Stimulated activated CD4-positive, alpha-beta T cell treated with anti-CD3 and anti-CD28 coated beads, Interleukin-1b, Interleukin-23, amount 100 ng/mL, for 48 hours (primary cell): ENCODE measurements at regions not wholly inside any gene's neighbourhood (a gene's known extent, or its start where the extent isn't known, plus 50 kb on each side); places are given as distances from the start of the nearest gene placed in this dataset.
"Not testable (repeated sequence)": the region's sequence is repeated elsewhere in the genome, so short reads cannot be mapped to it uniquely, and the experiment has no call there.

Source experiments
- DNase-seq: peaks from one replicate; pipeline ENCODE4 v3.0.0-alpha.2; 2020

DNA sequence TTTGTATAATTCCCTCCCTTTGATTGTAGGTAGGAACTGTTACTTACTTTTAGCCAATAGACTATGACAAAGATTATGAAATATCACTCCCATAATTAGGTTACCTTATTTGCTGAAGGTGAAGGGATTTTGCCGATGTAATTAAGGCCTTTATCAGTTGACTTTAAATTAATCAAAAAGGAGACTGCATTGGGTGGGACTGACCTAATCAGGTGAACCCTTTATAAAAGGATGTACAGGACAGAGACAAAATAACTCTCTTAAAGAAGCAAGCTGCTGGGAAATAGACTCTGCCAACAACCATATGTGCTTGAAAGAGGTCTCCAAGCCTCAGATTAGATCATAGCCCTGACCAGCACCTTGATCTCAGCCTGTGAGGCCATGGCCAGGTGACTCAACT, 167.6 kb downstream of the SOX3 start:
- no peak for DNase-seq

DNA sequence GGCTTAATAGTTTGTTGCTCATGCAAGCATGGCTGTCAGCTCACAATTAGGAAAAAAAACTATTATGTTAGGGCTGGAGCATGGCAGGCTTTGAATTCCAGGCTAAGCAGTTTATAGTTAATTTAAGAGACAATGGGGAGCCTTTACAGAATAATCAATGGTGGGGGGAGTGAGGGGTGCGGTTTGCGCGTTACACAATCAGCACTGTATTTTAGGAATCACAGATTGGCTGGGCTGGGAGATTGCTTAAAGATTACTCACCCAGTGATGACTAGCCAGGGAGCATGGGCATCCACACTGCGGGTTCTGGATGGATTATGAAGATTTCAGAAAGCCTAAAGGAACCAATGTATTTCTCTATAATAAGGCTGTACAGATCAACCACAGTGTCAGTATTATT, 186.6 kb downstream of the SOX3 start:
- DNase-seq: no peak

DNA sequence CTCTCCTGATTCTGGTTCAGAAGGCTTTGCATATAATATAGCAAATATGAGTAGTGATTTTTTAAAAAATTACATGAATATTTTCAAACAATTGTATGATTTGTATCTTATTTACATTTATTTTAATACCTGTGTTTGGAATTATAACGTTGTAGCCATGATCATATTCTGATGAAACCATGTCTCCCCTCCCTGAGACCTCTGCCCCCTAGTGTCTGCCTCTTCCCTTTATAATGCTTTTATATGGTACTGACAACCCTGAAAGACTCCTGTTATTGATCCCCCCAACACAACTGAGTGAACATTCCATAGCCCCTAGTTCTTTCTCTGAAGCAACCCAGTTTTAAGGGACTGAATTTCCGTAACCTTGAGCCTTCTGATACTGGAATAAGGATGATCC, 187.4 kb downstream of the SOX3 start:
- no peak for DNase-seq

DNA sequence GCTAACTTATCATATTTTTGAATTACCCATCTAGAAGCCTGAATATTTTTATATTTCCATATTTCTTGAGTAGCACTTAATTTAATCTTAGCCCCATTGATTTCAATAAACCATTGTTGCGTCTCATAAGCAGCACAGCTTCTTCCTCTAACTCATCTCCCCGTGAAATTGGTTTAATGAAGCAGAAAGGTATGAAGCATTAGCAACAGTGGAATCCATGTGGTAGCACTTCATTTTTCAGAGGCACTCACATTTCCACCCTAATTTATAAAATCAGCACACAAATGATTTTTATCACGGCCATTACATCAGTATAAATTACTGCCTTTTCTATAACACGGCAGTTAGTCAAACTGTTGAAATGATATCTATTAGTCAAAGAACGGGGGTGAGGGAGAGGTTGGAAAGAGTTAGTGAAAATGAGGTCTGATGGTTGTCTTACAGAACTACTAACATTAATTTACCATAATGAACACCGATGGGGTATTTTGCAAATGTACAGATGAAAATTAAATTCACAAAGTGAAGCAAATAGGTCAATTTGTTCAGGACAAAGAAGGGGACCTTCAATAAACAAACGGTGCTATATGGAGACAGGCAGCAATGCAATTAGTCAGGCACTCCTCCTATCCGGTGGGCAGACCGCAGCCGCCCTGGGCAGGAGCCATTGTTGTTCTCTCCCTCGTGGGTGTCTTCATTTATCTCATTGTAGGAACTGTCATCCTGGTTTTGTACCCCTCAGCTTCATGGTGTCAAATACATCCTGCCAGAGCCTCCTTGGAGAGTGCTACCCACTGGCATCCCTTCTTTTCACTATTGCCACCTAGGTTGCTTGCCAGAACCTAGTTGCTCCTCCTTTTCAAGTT, 205.7 kb downstream of the SOX3 start:
- no peak for DNase-seq

DNA sequence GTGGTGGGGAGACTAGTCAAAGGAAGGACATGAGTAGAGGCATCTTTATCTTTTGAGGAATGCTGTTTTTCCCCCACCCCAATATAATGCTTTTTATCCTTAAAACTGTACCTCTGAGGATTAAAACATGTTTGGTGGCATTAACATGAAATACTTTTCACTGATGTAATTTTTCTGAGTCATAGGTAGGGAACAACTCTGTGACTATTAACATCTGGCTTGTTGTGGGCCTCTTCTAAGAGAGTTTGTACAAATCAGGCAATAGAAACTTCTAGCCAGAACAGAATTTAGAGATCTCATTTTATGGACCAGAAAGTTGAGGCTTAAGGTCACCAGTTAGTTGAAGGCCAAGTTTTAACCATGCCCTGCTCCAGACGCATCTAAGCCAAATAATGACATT, 207.6 kb downstream of the SOX3 start:
- no peak for DNase-seq

DNA sequence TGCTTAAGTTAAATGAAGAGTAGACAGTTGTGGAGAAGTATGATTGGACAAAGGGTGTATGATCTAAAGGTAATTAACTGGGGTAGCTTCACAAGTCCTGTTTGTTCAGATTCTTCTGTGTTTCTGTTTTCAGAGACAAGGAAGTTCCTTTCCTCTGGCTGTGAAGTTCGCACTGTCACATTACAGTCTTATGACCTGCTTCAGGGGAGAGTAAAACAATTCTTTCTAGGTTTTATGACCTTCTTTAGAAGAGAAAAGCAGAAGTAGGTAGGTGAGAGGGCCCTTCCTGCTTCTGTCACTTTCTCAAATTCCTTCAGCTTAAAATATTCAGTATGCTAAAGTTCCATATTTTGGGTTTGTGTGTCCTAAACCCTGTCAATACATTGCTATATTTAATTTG, 211.9 kb downstream of the SOX3 start:
- no peak for DNase-seq

DNA sequence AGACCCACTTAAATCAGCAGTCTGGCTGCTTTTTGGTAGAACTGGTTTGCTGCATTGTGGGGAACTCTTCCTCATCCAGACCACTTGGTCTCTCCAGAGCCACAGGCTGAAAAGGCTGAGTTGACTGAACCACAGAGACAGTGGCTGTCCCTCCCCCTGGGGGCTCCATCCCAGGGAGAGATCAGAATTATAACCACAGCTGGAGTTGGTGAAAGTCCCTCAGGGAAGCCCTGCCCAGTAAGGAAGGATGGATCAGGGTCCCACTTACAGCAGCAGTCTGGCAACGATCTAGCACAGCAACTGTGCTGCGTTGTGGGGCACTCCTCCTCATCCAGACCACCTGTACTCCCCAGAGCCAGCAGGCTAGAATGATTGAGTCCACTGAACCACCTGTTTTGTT, 212.7 kb downstream of the SOX3 start:
- DNase-seq: no peak

DNA sequence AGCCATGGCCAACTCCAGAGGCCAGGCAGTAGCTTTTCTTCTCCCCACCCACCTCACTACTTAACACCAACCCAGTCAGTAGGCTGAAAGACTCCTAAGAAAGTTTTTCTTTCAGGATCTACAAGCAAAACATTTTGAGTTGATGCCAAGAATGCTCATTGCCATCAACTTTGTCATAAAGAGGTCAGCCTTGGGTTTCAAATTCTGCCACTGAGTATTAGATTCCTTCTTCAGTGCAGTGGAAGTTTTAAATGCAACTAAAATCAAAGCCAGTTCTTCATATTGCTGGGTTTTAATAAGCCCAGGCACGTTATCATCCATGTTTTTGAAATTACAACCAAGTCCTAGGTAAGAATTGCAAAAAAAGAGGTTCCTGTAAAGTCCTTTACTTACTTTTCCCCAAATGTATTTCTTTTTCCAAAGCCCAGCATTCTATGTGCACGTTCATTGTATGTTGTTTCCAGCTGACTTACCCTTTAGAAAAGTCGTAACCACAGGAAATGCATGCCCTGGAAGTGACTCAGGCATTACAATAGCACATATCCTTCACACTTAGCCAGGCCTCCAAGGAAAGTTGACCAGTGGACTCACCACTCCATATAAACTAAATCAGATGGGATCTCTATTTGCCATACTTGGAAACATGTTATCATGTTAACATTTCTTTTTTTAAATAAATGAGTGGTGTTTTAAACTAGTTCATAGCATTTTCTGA, 229.9 kb downstream of the SOX3 start:
- no peak for DNase-seq

DNA sequence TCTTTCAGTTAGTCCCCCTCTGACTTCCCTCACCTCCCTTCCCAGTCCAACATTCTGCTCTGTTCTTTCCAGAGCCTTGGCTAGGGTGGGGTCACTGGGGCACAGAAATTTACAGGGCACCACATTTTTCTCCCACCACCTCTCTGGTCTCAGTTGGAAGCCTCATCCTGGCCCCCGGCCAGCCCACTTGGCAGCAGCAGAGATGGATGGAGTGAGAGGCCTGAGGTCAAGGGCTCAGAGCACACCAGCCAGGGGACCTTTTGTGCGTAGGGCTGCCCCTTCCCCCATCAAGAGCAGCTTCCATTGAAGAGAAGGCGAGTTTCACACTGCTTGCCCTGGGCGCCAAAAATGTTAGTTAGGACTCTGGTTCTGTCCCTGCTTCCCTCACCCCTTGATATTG, 230.9 kb downstream of the SOX3 start:
- DNase-seq: no peak

DNA sequence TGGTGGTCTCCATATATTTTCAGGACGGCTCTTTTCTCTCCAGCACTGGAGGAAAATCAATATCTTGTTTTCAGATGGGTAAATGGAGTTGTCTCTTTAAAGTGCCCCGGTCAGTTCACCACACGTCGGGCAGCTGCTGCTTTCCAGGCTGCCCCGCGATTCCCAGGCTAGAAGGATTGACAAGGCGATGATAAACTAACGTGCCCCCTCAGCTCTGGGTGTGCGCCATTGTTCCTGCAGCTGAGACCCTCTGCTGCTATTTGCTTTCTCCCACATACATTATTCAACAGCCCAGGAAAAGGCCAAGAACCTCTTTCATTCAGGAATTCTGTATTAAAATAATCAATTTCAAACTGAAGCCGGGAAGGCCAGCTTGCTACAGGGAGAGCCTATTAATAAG, 254.5 kb downstream of the SOX3 start:
- DNase-seq: no peak

DNA sequence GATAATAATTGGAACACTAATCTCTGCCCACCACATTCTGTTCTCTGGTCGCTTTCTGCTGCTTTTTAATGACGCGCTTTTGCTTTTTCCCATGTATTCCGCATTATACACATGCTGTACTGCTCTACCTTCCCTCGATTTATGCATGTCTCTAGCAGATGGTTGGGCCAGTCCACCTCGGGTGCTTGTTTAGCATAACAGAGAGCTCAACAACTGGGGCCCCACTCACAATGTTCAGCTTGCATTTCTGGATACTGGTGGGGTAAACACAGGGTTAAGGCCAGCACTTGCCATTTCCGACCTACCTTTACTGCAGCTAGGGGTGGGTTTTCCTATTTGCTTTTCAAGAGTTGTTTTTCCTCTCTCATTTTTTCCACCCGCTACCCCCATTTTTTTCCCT, 255.8 kb downstream of the SOX3 start:
- DNase-seq: no peak

DNA sequence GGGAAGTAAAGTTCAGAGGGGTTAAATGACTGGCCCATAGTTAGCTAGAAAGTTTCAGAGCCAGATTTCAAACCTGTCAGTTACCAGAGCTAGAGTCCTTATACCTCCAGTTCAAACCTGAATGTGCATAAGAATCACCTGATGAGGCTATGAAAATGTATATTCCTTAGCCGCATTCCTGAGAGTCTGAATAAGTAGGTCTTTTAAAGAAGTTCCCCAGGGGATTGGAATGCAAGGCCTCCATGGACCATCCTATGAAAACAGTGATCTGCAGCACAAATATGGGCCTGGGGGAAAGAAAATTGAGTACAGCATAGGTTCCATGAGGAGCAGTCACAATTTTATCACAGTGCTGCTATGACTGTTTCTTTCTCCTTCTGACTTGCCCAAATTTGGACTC, 263.9 kb upstream of the CXorf66 start:
- DNase-seq: no peak

DNA sequence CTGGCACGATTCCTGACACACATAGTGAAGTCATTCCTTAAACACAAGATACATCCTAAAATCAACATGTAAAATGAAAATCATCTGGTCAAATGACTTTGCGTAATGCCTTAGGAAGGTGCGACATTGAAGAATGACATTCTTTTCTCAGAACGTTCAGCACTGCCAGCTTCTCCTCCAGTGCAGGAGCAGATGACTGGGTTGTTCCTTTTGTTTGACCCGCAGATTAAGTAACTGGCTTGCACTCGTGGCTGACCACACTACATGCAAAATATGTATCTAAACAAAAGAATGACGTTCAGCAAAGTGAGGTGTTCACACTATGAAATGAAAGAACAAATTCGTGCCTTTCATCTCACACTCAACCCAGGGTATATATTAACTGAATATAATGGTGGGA, 260.7 kb upstream of the CXorf66 start:
- DNase-seq: not testable (repeated sequence)

DNA sequence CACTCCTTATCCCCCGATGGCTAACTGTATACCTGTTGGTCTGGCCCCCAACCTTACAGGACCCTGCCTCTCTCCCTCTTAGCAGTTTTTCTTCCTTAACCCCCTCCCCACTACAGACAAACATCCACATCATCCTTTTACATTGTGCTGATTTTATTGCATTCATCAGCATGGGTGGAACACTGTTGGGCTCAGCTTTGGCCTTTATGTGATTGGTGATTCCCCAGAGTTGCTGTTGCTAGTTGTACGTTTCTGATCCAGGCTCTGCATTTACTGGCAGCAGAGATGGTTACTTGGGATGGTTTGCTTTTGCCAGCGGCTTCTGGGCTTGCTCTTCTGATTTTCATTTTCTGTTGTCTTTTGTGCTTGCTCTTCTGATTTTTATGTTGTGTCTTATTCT, 250.6 kb upstream of the CXorf66 start:
- not testable (repeated sequence) for DNase-seq

DNA sequence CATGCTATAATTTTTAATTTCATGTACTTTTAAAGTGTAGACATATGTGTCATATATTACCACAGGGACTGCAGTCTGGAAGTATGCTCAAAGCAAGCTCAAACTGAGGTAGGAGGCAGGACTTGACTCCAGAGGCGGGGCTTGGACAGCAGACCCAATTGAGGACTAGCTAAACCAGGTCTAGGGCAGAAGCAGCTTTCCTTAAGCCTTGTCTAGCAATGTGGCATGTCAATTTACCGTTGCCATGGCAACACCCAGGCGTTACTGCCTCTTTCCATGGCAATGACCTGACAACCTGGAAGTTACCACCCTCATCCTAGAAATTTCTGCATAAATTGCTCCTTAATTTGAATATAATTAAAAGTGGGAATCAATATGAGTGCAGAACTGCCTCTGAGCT, 249.2 kb upstream of the CXorf66 start:
- DNase-seq: not testable (repeated sequence)

DNA sequence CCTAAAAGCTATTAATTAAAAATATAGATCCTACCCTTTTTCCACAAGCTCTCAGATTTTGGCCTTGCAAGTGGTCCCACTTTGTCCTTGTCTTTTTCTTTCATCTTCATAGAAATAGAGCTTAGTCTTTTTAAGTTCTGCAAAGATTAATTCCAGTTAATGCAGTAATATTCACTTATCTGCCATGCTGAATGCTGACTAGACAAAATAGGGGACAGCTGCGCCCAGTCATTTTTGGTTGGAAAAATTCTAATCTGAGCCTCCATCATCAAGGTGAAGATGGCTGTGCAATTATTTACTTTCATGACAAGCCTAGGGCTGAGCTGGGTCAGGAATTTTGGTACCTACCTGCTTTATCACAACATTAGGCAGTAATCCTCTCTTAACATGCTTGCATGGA, 241.3 kb upstream of the CXorf66 start:
- DNase-seq: no peak

DNA sequence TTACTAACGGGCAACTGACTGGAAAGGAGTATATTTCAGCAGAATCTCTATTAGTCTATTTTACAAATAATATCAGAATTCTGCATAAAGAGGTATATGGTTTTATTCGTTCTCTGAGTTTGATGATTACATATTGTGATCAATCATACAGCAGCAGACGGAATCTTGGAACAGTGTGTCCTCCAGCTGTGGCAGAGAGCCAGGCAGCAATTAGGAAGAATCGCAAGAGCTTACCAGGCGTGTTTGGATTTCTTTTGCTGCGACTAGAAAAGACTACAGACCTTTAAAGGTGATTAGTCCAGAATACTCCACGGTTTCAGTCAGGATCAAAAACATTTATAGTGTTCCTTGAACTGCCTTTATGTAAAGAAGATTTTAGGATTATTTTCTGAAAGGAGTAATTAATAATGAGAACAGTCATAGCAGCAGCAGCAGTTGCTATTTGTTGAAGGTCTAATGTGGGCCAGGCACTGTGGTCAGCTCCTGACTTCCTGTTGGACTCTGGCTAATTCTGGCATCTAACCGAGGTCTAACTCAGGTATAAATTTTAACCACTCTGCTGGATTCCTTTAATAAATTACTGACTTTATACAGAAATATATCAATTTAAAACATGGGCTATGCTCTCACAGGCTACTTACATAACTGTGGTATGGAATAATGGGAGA, 225.3 kb upstream of the CXorf66 start:
- DNase-seq: no peak

DNA sequence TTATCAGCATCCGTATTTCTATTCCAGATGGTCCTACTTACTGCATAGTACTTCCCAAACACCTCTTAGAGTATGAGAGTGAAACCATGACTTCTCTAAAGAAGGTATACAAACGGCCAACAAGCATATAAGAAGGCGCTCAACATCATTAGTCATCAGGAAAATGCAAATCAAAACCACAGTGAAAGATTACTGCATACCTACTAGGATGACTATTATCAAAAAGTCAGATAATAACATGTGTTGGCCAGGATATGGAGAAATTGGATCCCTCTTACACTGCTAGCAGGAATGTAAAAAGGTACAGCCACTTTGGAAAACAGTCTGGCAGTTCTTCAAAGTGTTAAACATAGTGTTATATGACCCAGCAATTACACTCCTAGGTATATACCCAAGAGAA, 215.3 kb upstream of the CXorf66 start:
- no peak for DNase-seq

DNA sequence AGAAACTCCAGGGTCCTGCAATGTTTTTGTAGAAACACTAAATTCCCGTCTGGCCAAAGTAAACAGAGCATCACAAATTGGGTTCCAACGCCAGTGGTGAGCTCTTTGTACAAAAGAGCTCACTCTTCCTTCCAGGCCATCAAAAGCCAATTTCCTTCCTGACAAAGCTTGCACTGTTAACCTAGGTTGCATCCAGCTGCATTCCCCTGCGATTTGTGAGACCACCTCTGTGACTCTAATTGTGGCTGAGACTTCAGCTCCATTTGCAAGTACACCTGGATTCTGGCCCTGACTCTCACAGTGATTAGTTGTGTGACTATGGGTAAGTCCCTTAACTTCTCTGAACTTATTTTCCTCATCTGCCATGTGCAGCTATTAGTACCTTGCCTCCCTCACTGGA, 212.5 kb upstream of the CXorf66 start:
- DNase-seq: no peak

DNA sequence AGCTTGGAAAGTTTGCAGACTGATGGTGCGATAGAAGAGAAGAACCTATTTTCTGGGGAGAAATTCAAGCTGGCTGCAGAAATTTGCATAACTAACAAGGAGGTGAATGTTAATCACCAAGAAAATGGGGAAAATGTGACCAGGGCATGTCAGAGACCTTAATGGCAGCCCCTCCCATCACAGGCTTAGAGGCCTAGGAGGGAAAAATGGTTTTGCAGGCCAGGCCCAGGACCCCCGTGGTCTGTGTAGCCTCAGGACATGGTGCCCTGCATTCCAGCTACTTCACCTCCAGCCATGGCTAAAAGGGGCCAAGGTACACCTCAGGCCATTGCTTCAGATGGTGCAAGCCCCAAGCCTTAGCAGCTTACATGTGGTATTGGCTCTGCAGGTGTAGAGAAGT, 207.1 kb upstream of the CXorf66 start:
- no peak for DNase-seq

DNA sequence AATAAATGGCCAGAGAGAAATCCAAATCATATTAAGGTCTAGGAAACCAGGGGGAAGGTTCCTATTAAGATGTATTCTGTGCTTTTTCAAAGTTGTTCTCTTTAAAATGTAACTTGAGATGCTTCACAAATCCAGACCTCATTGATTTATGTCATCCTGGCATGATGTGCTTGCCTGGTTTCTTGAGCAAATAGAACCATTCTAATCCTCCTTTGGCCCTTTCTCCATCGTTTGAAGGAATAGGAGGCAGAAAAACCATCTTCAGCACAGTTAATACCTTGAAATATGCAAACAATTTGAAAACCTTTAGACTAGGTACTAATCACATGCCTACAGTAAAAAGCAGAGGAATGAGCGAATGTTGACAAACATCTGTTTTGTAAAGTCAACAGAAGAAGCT, 202.2 kb upstream of the CXorf66 start:
- DNase-seq: no peak

DNA sequence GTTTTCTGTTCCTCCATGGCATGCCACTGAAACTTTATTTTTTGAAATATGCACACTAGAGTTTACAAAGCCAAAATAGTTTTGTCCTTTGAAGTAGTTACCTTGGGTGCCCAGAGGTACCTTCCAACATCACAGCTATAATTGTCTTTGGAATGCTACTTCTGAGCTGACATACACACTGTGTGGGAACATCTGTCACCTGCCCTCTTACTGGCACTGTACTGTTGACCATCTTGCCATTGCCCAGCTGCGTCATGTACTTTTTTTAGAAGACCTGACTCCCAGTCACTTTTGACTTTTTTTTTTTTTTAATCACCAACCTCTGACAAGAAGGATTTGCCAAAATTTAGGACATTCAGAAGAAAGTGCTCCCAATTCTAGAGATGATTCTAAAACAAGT, 200.5 kb upstream of the CXorf66 start:
- no peak for DNase-seq

DNA sequence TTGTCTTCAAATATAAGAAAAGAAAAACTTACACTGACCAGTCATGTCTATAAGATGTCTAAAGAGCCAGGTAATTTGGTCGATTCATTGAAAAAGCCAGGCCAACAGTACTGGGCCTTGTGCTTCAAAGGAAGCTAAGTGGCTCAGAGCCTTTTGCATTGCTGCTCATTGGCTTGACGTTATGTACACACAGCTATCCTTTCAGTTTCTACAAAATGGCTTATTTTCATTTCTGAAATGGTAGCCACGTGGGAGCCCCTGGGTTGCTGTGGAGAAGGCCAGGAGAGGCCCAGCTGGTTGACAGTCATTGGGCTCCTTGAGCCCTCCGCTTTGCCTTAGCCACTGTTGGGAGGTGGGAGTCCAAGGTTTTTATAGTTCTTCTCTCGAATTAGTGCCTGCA, 199.1 kb upstream of the CXorf66 start:
- no peak for DNase-seq
